ENCODE measurements at regions not wholly inside any gene's neighbourhood (a gene's known extent, or its start where the extent isn't known, plus 50 kb on each side); places are given as distances from the start of the nearest gene placed in this dataset.

DNA sequence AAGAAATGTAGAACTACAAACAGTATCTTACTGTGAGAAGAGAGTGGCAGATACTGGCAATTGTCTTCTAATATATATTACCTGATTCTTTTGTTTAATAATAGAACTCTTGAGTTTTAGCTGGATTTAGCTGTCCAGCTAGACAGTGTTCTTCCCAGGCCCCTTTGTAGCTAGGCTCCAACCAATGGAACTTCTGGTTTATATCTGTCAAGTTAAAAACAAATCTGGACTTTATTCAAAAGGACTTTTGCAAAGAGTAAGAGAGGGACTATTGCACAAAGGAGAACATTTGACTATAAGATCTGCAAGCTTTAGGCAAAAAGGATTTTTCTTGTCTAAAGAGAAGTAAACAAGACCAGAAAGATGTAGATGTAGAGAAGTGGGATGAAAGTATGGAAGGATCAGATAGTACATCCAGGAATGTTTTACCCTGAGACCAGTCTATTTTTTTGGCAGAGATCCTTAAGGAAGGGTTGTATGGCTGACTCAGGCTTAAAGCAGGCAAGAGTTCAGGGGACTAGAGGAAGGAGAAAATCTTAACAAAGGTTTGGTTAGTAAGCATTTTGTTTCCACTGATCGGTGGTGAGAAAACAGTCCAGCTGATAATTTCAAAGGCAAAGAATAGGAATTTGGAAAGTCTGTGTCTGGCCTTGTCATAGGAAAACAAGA is 111.1 kb upstream of the PLEKHA5 start:
- DNase-seq (ENCODE audit: low read depth), result no peak

DNA sequence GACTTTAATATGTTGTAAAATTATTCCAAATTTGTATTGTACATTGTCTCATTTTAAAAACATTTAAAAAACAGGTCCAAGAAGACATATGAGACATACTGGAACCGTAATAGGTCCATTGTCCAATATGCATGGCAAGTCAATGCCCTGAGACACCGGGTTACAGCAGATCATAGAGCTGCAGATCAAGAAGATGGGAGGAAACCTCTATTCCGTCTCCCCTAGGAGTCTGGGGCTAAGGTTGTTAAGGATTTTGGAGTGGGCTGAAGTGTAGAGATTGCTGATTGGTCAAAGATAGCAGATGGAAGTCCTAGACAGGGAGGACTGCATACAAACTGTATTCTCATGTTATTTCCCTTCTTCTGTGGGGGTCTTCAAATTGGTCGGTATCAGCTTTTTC is 108.3 kb upstream of the PLEKHA5 start:
- DNase-seq (ENCODE audit: low read depth), result no peak

DNA sequence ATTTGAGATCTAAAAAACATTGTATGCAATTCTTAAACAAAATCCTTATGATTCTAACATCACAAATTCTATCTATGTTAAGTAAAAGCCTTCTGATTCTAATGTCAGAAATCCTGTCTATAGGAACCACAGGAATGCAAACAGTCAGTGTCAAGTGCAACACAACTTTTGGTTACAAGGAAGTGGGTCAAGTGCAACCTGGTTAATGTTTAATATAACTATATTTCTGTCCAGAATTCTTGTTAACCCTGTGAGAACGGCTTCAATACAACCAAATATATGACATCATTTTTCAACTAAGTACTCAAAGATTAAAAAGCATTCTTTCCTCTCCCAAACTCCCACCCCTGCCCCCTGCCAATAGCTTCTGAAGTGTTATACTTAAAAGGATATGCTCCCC is 107.9 kb upstream of the PLEKHA5 start:
- DNase-seq (ENCODE audit: low read depth), result no peak

DNA sequence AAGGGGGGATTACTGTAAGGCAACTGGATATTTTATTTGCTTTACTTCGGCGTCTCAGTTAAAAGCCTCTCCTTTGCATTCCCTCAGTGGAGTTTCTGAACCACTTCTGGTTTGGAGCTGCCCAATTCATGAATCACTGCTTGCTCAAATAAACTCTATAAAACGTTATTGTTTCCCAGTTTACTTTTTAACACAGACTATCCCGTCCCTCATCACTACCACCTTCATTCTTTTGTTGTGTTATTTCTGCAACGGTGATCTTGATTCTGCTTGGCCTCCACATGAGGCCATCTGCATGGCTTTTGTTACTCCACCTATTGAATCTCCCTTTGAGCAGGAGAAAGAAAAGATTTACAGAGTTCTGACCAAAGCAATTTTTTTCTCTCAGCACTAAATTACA is 104.0 kb upstream of the PLEKHA5 start:
- DNase-seq (ENCODE audit: low read depth), result no peak

DNA sequence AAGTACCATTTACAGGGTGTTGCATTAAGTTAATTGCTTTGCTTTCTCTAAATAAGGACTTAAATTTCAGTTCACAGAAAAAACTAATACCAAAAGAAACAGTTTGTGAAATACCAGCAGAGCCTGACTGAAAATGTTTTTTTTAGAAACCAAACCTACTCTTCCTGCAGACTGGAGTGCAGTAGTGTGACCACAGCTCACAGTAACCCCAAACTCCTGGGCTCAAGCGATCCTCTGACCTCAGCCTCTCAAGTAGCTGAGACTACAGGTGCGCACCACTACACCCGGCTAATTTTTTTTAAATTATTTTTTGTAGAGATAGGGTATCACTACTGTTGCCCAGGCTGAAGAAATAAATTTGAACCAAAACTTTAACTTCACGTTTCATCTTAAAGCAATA is 103.5 kb upstream of the PLEKHA5 start:
- DNase-seq (ENCODE audit: low read depth), result no peak

DNA sequence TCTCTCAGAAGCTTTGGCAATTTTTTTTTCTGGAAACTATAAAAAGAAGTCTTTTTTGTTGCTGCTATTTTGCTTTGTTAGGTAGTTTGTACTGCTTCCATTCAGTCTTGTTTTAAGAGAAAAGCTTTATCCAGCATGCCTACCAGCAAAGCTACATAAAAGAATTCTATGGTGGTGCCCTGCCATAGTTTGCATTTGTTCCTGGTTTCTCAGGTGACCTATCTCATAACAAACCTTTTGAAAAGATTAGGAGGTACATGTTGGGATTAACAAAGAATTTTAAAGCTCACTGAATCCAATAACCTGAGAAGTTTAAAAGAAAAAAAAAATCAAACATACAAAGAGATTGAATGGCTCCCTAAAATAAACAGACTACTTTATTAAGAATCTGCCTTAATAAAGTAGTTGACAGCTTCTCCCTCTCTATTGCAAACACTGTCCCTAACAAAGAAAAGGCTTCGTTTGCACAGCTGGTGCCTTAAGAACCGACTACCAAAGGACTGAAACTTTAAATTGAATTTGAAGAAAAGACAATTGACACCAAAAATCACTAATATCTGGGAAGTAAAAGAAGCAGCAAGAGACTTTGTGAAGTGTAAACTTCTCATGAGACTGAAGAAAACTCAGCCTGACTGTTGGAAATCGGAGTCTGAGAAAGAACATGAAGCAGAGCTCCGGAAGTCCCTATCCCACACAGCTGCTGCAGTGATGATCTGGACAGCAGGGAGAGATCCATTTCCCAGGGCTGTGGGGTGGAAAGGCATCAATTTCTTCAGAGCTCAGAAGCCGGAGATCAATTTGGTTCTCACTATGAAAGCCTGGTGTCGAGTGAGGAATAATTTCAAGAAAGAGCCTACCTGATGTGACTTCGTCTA is 102.7 kb upstream of the PLEKHA5 start:
- DNase-seq (ENCODE audit: low read depth), result no peak

DNA sequence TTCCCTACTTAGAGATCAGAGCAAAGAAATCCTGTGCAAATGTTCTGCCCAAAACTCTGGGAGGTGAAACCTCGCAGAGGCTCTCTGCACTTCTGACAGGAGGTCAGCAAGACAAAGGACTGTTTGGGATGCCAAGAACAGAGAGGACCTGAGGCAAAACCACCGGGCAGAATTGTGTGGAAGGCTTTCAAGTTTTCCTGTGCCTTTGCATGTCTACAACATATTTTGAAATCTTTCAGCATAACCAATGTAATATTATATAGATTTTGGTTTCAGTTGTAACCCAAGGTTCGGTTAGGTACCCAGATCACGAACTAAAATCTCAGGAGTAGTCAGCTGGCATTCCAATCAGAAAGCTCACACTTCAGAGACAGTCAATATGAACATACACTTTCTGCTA is 99.4 kb upstream of the PLEKHA5 start:
- DNase-seq (ENCODE audit: low read depth), result no peak

DNA sequence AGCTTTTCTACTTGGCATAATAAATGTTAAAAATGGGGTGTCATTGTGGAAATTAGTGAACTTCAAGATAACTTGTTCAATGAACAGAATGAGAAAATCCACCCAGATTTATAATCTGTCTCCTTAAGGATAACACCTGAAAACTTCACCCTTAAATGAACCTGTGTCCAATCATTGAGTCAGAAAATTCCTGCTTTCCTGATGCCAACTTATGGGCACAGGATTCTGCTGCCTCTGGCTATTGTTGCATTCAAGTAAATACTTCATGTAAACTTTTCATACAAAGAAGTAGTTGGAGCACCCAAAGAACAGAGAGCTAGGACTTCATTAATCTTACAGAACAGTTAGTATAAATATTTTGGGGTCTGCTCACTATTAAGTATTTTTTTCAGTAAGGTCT is 98.9 kb upstream of the PLEKHA5 start:
- no peak for DNase-seq (ENCODE audit: low read depth)

DNA sequence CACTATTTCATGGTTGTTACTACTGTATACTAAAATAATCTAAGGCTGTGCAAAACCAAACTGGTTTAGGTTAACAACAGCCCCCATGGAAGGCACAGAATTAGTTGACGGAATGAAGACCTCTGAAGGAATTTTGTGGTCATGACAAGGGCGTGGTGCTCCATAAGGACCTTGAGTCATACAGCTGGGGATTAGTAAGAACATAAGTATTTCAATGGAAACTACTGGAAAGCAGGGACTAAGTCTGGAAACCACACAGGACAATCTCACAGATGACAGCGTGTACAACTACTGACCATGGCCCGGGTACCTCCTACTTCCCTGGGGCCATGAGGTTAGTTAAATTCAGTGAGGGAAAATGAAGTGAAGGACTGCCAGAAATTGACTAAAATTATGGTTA is 98.5 kb upstream of the PLEKHA5 start:
- no peak for DNase-seq (ENCODE audit: low read depth)

DNA sequence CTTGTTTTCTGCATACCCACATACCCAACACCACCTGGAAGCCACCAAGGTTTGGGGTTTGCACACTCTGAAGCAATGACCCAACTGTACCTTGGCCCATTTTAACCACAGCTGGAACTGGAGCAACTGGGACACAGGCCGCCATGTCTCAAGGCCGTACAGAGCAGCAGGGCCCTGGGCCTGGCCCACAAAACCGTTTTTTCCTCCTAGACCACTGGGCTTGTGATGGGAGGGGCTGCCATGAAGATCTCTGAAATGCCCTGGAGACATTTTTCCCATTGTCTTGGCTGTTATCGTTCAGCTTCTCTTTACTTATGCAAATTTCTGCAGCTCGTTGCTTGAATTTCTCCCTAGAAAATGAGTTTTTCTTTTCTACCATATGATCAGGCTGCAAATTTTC is 96.7 kb upstream of the PLEKHA5 start:
- no peak for DNase-seq (ENCODE audit: low read depth)

DNA sequence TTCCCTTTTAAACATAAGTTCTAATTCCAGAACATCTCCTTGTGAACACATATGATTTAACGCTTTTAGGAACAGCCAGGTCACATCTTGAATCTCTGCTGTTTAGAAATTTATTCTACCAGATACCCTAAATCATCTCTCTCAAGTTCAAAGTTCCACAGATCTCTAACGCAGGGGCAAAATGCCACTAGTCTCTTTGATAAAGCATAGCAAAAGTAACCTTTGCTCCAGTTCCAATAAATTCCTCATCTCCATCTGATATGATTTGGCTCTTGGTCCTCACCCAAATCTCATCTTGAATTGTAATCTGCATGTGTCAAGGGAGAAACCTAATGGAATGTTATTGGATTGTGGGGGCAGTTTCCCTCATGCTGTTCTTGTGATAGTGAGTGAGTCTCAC is 96.3 kb upstream of the PLEKHA5 start:
- DNase-seq (ENCODE audit: low read depth), result no peak

DNA sequence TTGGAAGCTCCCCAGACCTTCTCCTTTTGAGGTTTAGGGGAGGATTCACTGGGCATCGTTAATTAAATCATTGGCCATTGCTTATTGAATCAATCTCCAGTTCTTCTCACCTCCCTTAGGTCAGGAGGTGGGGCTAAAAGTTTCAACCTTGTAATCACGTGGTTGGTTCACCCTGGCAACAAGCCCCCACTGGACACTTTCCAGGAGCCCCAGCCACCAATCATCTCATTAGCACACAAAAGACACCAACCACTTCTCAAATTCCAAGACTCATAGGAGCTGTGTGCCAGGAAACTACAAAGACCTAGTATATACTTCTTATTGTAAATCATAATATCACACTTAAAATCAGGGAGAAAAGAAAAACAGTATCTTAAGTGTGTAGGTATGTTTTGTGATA is 94.6 kb upstream of the PLEKHA5 start:
- DNase-seq (ENCODE audit: low read depth), result no peak

DNA sequence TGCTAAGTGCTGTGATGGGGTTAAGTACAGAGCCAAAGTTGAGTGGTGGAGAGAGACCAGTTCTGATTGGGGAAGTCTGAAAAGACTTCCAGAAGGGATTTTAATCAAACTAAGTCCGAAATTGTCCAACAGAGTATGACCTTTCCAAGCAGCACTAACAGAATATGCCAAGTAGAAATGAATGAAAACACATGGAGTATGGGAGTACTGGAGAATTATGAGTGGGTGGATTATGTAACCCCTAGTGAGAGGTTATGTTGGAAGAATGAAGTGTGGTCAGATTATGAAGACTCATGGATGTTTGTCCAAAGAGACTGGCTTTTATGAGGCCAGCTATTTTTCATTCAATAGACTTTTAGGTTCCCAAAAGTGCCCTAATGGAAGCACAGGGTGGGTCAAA is 94.0 kb upstream of the PLEKHA5 start:
- no peak for DNase-seq (ENCODE audit: low read depth)

DNA sequence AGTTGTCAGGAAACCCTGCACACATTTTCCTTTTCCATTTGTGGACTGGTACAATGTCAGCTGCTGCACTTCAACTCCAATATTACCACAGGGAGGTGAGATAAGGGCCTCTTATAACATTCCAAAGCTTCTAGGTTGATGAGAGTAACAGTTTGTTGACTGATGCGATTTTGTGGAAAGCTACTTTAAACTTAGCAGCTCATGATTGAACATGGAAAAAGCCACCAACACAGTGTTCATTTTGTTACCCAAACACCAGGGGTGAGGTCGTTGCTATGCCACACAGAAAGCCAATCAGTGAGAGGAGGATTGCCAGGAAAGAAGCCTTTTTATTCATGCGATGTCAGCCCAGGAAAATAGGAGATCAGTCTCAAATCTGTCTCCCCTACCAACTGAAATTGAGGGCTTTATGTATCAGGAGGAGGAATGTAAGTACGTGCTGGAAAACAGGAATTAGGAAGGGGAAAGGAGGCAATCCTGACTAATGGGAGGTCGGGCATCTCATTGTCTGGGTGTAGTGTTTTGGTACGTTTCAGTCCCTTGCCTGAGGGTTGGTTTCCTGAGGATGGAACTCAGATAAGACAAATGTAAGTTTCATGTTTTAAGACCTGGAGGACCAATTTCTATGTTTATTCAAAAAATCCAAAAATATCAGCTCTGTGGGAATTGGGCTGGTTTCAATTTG is 92.7 kb upstream of the PLEKHA5 start:
- DNase-seq (ENCODE audit: low read depth), result no peak

DNA sequence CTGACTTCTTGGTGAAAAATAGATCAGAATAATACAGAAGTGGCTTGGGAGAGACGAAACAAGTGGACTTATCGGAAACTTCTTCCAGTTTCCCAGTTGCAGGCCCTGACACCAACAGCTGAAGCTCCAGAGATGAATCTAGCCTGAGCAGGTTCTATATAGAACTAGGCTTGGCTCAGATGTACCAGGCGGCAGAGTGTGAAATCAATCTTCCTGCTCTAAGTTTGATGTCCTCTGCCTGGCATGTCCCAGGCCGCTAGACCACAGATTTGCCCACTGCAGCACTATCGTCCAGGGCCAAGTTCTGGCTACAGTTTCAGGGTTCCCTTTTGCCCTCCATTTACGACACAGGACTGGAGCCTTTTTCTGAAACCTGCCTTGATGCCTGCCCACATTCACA is 91.3 kb upstream of the PLEKHA5 start:
- DNase-seq (ENCODE audit: low read depth), result no peak

DNA sequence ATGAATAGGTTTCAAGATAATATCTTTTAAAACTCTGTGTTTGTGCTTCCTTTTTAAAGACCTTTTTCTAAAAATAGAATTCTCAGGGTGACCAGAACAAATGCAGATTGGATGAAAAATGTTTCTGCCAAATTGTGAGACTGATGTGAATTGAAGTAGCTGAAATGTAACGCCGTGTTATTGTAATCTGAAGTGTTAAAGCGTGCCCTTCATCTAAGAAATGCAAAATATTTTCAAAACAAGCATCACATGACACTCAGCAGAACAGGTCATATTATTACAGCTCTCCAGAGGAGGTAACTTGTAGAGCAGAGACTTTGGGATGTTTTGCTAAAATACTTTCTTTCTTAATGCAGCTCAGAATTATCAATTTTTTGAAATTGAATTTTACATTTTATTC is 90.0 kb upstream of the PLEKHA5 start:
- DNase-seq (ENCODE audit: low read depth), result no peak

DNA sequence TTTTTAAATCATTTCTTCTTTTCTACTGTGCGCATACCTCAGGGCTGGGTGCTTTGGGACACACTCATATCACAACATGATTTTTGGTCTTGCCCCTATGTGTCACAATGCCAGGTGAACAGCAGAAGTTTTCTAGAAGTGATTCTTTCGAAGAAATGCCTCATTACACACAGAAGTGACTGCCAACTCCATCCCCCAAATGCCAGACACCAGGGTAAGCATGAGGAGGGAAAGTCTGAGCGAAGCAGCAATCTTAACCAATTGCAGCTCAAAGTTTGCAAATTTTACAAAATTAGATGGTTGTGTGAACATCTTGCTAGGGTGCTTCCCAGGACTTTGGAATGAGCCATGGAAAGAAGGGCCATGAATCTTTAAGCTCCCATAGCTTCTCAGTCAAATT is 87.3 kb upstream of the PLEKHA5 start:
- DNase-seq (ENCODE audit: low read depth), result no peak

DNA sequence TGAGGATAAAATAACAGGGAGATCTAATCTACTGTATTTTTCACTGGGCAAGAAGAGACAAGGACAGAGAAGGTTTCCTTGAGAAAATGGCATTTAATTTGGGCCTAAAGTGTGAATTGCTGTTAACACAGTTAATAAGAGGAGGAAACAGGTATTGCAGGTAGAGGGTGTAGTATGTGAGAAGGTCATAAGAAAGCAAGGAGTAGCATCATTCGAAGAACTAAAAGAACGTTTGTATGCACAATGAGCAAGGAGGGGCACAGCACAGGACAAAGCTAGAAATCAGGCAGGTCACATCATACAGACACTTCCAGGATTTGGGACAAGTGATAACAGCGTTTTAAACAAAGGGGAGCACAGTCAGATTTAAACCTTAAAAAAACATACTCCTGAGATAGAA is 85.1 kb upstream of the PLEKHA5 start:
- no peak for DNase-seq (ENCODE audit: low read depth)

DNA sequence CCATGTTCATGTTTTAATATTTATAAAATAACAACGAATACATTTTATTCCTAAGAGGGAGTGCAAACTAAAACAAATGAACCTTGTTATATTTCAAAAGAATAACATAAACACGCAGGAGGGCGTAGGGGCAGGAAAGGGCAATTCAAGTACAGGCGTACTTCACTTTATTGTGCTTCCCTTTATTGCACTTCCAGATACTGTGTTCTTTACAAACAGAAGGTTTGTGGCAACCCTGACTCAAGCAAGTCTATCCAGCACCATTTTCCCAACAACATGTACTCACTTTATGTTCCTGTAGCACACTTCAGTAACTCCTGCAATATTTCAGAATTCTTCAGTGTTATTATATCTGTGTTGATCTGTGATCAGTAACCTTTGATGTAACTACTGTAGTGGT is 84.6 kb upstream of the PLEKHA5 start:
- DNase-seq (ENCODE audit: low read depth), result no peak

DNA sequence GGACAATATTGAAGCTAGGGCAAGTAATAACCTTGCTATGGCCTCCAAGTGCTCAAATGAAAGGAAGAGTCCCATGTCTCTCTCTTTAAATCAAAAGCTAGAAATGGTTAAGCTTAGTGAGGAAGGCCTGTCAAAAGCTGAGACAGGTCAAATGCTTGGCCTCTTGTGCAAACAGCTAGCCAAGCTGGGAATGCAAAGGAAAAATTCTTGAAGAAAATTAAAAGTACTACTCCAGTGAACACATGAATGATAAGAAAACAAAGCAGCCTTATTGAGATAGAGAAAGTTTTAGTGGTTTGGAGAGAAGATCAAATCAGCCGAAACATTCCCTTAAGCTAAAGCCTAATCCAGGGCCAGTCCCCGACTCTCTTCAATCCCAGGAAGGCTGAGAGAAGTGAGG is 84.1 kb upstream of the PLEKHA5 start:
- DNase-seq (ENCODE audit: low read depth), result no peak

DNA sequence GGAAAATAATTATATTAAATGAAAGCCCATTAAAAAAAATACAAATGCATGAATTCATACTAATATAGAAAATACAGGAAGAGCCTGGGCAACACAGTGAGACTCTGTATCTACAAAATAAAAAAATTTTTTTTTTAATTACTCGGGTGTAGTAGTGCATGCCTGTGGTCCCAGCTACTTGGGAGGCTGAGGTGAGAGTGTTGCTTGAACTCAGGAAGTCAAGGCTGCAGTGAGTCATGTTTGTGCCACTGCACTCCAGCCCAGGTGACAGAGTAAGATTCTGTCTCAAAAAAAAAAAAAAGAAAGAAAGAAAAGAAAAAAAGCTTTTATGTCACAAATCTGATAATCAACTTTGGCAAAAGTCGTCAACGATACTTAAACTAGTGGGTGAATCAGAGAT is 80.6 kb upstream of the PLEKHA5 start:
- no peak for DNase-seq (ENCODE audit: low read depth)

DNA sequence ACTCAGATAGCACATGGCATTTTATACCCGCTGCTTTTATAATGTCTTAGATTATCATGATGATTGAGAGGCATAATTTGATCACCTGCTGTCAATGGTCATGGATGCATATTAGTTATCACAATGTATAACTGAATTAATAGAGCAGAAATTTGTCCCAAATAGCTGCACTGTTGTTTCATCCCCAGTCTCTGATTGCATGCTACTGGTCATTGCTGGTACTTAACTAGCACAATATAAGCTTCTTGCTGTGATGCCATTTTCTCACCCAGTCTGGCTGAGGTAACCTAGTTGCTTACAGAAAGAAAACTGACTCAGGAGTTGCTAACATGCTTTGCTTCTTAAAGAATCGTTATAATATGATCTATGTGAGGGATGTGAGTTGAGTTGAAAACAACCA is 76.8 kb upstream of the PLEKHA5 start:
- no peak for DNase-seq (ENCODE audit: low read depth)

DNA sequence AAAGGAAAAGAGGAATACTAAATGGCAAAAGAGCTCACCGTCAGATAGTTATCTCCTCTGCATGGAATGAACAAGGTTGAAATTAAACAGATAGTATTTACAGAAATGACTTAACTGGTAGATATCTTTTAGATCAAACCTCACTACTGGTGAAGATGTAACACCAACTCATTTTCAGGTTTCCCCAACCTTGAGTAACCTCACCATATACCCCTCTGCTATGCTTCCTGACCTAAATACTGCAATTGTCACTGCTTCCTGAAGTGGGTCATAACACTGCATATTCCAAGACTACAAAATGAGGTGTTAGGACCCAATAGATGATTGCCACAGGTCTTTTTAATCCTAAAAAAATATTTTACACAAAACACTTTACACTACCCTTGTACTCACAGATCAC is 76.3 kb upstream of the PLEKHA5 start:
- DNase-seq (ENCODE audit: low read depth), result no peak

Measured in CMK (cell line).